Activated naive CD8-positive, alpha-beta T cell treated with anti-CD3 and anti-CD28 coated beads for 36 hours (primary cell): ENCODE measurements at regions not wholly inside any gene's neighbourhood (a gene's known extent, or its start where the extent isn't known, plus 50 kb on each side); places are given as distances from the start of the nearest gene placed in this dataset.

Experiments
- DNase-seq: peaks from one replicate; pipeline ENCODE4 v3.0.0; 2021
- H3K27ac Mint-ChIP-seq: one replicate; pipeline ENCODE4 v1.8.0; 2022; ENCODE audit warnings: mild to moderate bottlenecking, moderate library complexity, mixed read lengths
- H3K27me3 Mint-ChIP-seq: one replicate; pipeline ENCODE4 v1.8.0; 2022; ENCODE audit warnings: mild to moderate bottlenecking, mixed read lengths
- H3K36me3 Mint-ChIP-seq: one replicate; pipeline ENCODE4 v1.8.0; 2021; ENCODE audit warnings: mild to moderate bottlenecking, mixed read lengths
- H3K4me1 Mint-ChIP-seq: one replicate; pipeline ENCODE4 v1.8.0; 2021; ENCODE audit warnings: mixed read lengths
- H3K4me3 Mint-ChIP-seq: one replicate; pipeline ENCODE4 v1.8.0; 2022; ENCODE audit warnings: mild to moderate bottlenecking, moderate library complexity, mixed read lengths
- H3K9me3 Mint-ChIP-seq: one replicate; pipeline ENCODE4 v1.8.0; 2022; ENCODE audit warnings: mixed read lengths

- Mint-ChIP-seq H3K36me3 (no peaks in the 10 kb centered on the region), H3K27ac (no peak overlapping the region), H3K27me3 (peaks cover 30% of the 10 kb centered on the region), H3K9me3 (no peaks in the 10 kb centered on the region), H3K4me3 (no peak overlapping the region), H3K4me1 (no peaks in the 10 kb centered on the region)
- DNase-seq = no peak
Observed at GRCh38 chr2:196482119-196483065, 157.1 kb upstream of the CCDC150 start.

DNA sequence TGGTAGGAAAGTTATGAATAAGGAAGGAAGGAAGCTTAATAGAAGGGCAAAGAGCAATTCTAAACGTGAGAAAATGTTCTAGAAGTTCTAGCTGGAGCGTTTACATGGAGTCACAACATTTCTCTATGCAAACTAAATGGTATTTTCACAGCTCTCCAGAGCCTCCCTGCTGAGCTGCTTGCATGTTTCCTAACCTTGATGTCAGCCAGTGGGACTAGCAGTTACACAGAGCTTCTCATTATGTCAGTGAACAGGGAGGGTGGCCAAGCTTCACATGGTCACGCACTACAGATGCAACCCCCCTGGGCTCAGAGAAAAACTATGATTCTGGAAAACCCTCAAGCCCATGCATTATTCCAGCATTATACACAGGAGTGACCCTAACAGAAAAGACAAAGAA, 153.4 kb upstream of the CCDC150 start:
- DNase-seq = no peak
- Mint-ChIP-seq H3K4me3 (no peak overlapping the region), H3K4me1 (no peaks in the 10 kb centered on the region), H3K27me3 (peaks cover 26% of the 10 kb centered on the region), H3K27ac (no peak overlapping the region), H3K36me3 (no peaks in the 10 kb centered on the region), H3K9me3 (no peaks in the 10 kb centered on the region)

- Mint-ChIP-seq H3K36me3 (no peaks in the 10 kb centered on the region), H3K27me3 (peaks cover 14% of the 10 kb centered on the region), H3K4me1 (no peaks in the 10 kb centered on the region), H3K27ac (no peak overlapping the region), H3K9me3 (no peaks in the 10 kb centered on the region), H3K4me3 (no peak overlapping the region)
- DNase-seq = no peak
Observed at GRCh38 chr2:196487417-196487816, 152.1 kb upstream of the CCDC150 start.

GRCh38 chr2:196489371-196489770, 150.1 kb upstream of the CCDC150 start:
- Mint-ChIP-seq H3K27me3 (peaks cover 9% of the 10 kb centered on the region), H3K9me3 (no peaks in the 10 kb centered on the region), H3K4me3 (no peak overlapping the region), H3K27ac (no peak overlapping the region), H3K36me3 (no peaks in the 10 kb centered on the region), H3K4me1 (no peaks in the 10 kb centered on the region)
- no peak for DNase-seq

- Mint-ChIP-seq H3K4me3 (no peak overlapping the region), H3K27me3 (peaks cover 5% of the 10 kb centered on the region), H3K4me1 (no peaks in the 10 kb centered on the region), H3K9me3 (no peaks in the 10 kb centered on the region), H3K36me3 (no peaks in the 10 kb centered on the region), H3K27ac (no peak overlapping the region)
- DNase-seq = no peak
Observed at GRCh38 chr2:196492946-196493345, 146.6 kb upstream of the CCDC150 start.

GRCh38 chr2:196498962-196499361, 140.6 kb upstream of the CCDC150 start:
- Mint-ChIP-seq H3K27ac (no peak overlapping the region), H3K27me3 (peaks cover 4% of the 10 kb centered on the region), H3K4me1 (no peaks in the 10 kb centered on the region), H3K36me3 (no peaks in the 10 kb centered on the region), H3K4me3 (no peak overlapping the region), H3K9me3 (no peaks in the 10 kb centered on the region)
- no peak for DNase-seq

GRCh38 chr2:196499686-196500085, 139.8 kb upstream of the CCDC150 start:
- no peaks in the 10 kb centered on the region for H3K4me1 Mint-ChIP-seq
- H3K4me3 Mint-ChIP-seq = no peak overlapping the region
- H3K9me3 Mint-ChIP-seq = no peaks in the 10 kb centered on the region
- no peak for DNase-seq
- no peak overlapping the region for H3K27ac Mint-ChIP-seq
- H3K36me3 Mint-ChIP-seq = no peaks in the 10 kb centered on the region
- H3K27me3 Mint-ChIP-seq = no peaks in the 10 kb centered on the region

- Mint-ChIP-seq H3K36me3 (no peaks in the 10 kb centered on the region), H3K27me3 (no peaks in the 10 kb centered on the region), H3K4me1 (no peaks in the 10 kb centered on the region), H3K9me3 (no peaks in the 10 kb centered on the region), H3K4me3 (no peak overlapping the region), H3K27ac (no peak overlapping the region)
- DNase-seq = no peak
Observed at GRCh38 chr2:196500686-196501431, 138.7 kb upstream of the CCDC150 start.

- Mint-ChIP-seq H3K4me1 (no peaks in the 10 kb centered on the region), H3K4me3 (no peak overlapping the region), H3K36me3 (no peaks in the 10 kb centered on the region), H3K27me3 (no peaks in the 10 kb centered on the region), H3K27ac (no peak overlapping the region), H3K9me3 (no peaks in the 10 kb centered on the region)
- no peak for DNase-seq
Observed at GRCh38 chr2:196501836-196502235, 137.7 kb upstream of the CCDC150 start.

DNA sequence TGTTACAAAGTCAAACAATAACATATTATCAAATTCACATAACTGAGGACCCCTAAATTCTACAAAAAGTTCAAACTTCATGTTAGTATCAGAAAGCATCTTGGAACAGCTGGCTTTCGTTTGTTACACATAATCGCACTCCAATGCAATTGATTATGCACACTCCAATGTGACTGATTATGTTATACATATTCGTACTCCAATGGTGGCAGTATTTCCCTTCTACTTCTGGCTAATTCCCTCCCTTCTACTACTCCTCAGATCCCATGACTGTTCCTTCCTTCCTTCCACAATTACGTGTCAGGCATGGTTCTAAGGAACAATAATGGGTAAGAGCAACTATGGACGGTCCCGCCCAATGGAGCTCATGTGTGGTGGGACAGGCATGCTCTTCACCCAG, 137.1 kb upstream of the CCDC150 start:
- Mint-ChIP-seq H3K27ac (no peak overlapping the region), H3K9me3 (no peaks in the 10 kb centered on the region), H3K27me3 (no peaks in the 10 kb centered on the region), H3K4me3 (no peak overlapping the region), H3K4me1 (no peaks in the 10 kb centered on the region), H3K36me3 (no peaks in the 10 kb centered on the region)
- no peak for DNase-seq

DNA sequence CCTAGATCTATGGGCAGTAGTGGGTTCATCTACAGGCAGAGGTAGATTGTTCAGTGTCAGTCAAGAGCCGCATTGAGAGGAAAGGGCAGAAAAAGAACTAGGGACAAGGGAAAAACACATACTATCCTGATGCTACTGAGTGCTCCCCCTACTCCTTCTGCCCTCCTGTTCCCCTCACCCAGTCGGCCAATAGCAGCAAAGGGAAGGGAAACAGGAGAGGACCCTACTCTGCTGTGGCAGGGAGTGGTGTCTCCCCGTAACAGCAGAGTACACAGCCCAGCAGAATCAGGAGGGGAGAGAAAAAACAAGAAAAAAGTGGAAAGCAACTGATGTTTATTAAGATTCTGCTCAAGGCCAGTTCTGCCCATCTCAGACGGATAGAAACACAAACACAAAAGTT, 136.1 kb upstream of the CCDC150 start:
- H3K4me3 Mint-ChIP-seq = no peak overlapping the region
- H3K9me3 Mint-ChIP-seq = no peaks in the 10 kb centered on the region
- DNase-seq = no peak
- no peak overlapping the region for H3K27ac Mint-ChIP-seq
- no peaks in the 10 kb centered on the region for H3K36me3 Mint-ChIP-seq
- H3K27me3 Mint-ChIP-seq = peaks cover under 1% of the 10 kb centered on the region
- no peaks in the 10 kb centered on the region for H3K4me1 Mint-ChIP-seq

- no peak for DNase-seq
- Mint-ChIP-seq H3K4me3 (no peak overlapping the region), H3K4me1 (no peaks in the 10 kb centered on the region), H3K9me3 (no peaks in the 10 kb centered on the region), H3K27me3 (peaks cover 3% of the 10 kb centered on the region), H3K27ac (no peak overlapping the region), H3K36me3 (no peaks in the 10 kb centered on the region)
Observed at GRCh38 chr2:196504788-196505187, 134.7 kb upstream of the CCDC150 start.

- Mint-ChIP-seq H3K36me3 (no peaks in the 10 kb centered on the region), H3K4me3 (no peak overlapping the region), H3K9me3 (no peaks in the 10 kb centered on the region), H3K4me1 (no peaks in the 10 kb centered on the region), H3K27me3 (peaks cover 7% of the 10 kb centered on the region), H3K27ac (no peak overlapping the region)
- DNase-seq = no peak
Observed at GRCh38 chr2:196510246-196510645, 129.3 kb upstream of the CCDC150 start.

DNA sequence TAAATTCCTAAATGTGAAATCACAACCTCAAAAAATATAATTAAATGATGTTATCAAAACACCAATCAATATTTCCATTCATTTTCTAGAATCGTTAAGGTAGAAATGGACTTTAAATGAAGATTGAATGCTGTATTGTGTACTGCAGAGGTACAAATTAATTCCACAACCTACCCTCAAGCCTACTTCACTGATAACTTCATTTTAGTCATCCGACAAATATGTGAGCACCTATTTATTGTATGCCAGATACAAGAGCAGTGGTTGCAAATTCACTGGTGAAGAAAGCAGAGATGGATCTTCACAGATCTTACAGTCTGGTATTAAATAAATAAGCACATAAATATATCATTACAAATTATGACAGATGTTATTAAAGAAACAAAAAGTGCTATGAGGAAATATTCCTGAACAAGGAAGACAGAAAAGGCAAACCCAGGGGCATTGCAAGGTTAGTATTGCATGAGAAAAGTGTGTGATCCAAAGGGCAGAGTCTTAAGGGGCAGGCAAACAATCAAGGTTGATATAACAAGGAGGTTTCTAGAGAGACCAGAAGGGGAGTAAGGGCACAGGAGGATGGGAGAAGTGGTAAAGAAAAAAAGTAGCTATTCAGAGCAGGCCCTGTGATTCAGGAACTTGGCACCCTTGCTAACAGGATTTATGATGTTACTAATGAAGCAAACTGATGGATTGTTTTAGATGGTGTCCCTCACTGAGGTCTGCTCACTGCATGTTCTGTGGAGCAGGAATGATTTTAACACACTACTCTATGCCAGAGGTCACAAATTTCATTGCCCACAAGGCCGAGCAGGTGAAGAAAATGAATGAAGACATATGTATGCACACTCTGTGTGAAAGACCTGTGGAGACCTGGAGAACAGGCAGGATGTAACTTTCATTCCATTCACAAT, 128.0 kb upstream of the CCDC150 start:
- no peaks in the 10 kb centered on the region for H3K9me3 Mint-ChIP-seq
- no peaks in the 10 kb centered on the region for H3K36me3 Mint-ChIP-seq
- H3K4me1 Mint-ChIP-seq = no peaks in the 10 kb centered on the region
- DNase-seq = no peak
- peaks cover 7% of the 10 kb centered on the region for H3K27me3 Mint-ChIP-seq
- H3K27ac Mint-ChIP-seq = no peak overlapping the region
- no peak overlapping the region for H3K4me3 Mint-ChIP-seq
